Testis (tissue), 2 donors: ENCODE measurements at regions not wholly inside any gene's neighbourhood (a gene's known extent, or its start where the extent isn't known, plus 50 kb on each side); places are given as distances from the start of the nearest gene placed in this dataset.

Experiments
- CTCF ChIP-seq, 3 experiments: fragments of 450-650 bp in 2 of 3; fragments of 200-600 bp in 1 of 3; sonication (generic) in 1 of 3; IDR thresholded peaks; one replicate each; pipeline ENCODE4 v1.5.1; 2016 to 2019; ENCODE audit warnings: antibody characterized with exemption in 3 of 3, mild to moderate bottlenecking in 2 of 3, moderate library complexity in 1 of 3
- POLR2A ChIP-seq: fragments of 450-650 bp; IDR thresholded peaks from one replicate; pipeline ENCODE4 v1.6.1; 2017; ENCODE audit warnings: antibody characterized with exemption, mild to moderate bottlenecking, moderate library complexity

- no peak for TF ChIP-seq CTCF (IDR thresholded peaks at IDR 0.05)
- TF ChIP-seq POLR2A = no peak
Measured at GRCh38 chr17:17415006-17415405, 61.8 kb upstream of the MED9 start.
